GM12873 (cell line): ENCODE measurements at regions not wholly inside any gene's neighbourhood (a gene's known extent, or its start where the extent isn't known, plus 50 kb on each side); places are given as distances from the start of the nearest gene placed in this dataset.

ENCODE experiments used
- TF ChIP-seq, protein P1 (sequence below): IDR thresholded peaks from 2 replicates; pipeline ENCODE4 v1.5.1; 2012; ENCODE audit warnings: low read depth, mild to moderate bottlenecking, moderate library complexity, low read length, control low read depth; ENCODE audit not compliant: insufficient read depth; ENCODE audit errors: missing control alignments

DNA sequence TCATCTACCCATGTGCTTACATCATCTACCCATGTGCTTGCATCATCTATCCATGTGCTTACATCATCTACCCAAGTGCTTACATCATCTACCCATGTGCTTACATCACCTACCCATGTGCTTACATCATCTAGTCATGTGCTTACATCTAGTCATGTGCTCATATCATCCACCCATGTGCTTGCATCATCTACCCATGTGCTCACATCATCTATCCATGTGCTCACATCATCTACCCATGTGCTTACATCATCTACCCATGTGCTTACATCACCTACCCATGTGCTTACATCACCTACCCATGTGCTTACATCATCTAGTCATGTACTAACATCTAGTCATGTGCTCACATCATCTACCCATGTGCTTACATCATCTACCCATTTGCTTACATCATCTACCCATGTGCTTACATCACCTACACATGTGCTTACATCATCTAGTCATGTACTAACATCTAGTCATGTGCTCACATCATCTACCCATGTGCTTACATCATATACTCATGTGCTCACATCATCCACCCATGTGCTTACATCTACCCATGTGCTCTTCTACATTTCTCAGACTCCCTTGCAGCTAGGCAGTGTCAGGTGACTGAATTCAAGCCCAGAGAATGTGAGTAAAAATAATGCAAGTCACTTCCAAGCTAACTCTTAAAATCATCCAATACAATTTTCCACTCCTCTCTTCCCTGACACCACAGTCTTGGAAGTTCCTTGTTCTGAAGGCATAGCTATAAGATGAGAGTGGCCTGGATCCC lies 196.8 kb downstream of the CBLN1 start:
- TF ChIP-seq, protein P1, sequence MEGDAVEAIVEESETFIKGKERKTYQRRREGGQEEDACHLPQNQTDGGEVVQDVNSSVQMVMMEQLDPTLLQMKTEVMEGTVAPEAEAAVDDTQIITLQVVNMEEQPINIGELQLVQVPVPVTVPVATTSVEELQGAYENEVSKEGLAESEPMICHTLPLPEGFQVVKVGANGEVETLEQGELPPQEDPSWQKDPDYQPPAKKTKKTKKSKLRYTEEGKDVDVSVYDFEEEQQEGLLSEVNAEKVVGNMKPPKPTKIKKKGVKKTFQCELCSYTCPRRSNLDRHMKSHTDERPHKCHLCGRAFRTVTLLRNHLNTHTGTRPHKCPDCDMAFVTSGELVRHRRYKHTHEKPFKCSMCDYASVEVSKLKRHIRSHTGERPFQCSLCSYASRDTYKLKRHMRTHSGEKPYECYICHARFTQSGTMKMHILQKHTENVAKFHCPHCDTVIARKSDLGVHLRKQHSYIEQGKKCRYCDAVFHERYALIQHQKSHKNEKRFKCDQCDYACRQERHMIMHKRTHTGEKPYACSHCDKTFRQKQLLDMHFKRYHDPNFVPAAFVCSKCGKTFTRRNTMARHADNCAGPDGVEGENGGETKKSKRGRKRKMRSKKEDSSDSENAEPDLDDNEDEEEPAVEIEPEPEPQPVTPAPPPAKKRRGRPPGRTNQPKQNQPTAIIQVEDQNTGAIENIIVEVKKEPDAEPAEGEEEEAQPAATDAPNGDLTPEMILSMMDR: no peak

DNA sequence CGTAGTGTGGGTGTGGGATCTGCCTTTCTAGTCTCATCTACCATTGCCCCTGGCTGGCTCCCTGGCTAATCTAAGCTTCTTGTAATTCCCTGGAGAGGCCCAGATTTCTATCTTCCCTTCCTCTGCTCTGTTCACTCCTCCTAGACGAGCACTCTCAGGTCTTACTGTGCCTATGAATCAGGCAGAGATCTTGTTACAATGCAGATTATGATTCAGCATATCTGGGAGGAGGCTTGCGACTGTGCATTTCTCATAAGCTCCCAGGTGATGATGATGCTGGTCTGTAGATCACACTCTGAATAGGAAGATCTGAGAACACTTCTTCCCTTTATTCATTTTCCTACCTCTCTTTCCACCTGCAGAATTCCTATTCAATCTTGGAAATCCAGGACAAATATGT lies 200.1 kb downstream of the CBLN1 start:
- TF ChIP-seq, protein P1: no peak

DNA sequence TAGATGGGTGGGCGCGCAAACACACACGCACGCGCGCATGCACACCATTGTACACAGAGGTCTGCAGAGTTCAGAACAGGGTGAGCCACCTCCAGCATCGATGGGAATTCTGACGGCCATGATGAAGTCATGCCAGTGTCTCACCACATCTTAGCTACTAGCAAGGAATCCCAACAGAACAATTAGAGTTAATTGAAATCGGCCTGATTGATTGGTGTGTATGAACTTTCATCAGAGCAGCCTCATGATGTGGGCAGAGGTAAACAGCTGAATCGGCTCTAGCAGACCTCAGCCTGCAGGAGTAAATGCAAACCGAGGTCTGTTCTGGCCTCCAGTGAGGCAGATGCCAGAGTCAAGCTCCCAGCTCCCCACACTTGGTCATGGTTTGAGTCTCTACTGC lies 200.6 kb downstream of the CBLN1 start:
- TF ChIP-seq, protein P1: no peak

DNA sequence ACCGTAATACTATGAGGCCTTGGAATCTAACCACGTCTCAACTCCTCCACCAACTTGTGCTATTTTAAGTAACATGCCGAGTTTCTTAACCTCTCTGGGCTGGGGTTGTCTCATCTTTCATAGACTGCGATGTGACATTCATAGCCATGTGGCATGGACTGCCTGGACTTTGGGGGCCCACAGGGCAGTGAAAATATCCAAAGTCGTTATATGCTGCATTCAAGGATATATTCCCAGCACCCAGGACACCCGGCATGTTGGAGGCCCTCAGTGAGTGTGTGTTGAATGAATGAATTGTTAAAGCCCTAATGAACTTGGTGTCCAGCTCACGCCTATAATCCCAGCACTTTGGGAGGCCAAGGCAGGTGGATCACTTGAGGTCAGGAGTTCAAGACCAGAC lies 203.1 kb downstream of the CBLN1 start:
- TF ChIP-seq, protein P1: no peak

DNA sequence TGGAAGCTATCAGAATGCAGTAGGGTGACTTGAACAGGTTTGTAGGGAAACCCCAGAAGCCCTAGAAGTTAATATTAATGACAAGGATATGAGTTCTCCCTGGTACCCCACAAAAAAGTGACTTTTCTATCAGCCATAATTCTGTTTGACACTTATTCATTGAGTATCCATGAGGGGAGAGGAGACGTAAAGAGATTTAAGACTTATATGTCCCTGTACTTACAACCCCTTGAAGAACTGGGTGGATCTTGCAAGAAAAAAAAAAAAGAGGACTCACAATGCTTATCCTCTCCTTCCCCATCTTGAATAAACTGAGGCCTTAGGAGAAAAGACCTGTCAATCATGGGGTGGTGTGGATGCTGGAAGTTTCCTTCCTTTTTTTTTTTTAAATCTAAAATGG lies 203.5 kb downstream of the CBLN1 start:
- TF ChIP-seq, protein P1: no peak

DNA sequence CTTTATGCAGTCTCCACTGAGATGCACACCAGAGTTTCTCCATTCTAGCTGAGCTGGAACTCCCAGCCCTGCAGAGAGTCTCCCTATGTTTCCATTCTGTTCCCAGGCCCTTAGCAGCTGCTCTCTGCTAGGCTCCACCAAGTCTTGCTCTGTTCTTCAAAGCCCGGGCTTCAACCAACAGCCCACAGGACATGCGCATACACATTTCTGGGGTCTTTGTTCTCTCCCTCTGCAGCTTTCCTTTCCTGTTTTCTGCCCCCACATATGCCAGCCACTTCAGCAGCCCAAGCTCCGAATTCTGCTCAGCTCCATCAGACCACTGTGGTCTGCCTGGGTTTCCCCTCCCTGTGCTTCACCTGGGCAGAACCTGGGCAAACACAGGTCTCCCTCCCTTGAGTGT lies 205.9 kb downstream of the CBLN1 start:
- TF ChIP-seq, protein P1: no peak

DNA sequence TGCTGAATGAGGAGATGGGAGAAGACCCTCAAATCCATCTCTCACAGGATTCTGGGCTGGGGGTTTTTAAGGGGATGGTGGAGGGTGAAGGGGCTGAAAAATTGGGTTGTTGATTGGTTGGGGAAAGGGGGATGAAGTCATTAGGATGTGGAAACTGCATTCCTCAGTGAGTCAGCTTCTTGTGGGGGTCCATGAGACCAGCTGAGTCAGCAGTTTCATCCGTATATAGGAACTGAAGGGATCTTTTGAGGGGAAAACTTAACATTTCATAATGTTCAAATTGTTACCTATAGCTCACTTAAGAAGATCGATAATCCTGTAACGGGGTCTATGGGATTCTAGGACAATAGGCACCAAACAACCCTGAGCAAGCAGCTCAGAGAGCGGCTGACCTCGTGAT lies 213.4 kb downstream of the CBLN1 start:
- TF ChIP-seq, protein P1: no peak

DNA sequence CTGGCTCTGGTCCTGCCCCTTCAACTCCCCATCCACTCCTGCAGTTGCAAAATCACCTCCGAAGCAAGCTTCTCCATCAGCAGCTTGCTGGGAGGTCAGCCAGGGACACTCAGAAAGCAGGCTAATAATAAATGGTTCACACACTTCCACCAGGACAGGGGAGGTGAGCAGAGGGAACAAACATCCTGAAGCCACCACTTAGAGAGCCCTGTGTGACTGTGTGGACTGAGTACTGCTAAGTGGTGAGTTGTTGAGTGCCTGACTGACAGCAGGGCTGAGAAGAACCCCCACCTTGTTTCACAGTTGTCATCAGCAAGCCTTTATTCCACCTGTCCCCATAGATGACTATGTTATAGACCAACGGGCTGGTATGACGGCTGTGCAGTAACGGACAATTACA lies 213.9 kb downstream of the CBLN1 start:
- TF ChIP-seq, protein P1: no peak
